GM23338 (cell line): ENCODE measurements at regions not wholly inside any gene's neighbourhood (a gene's known extent, or its start where the extent isn't known, plus 50 kb on each side); places are given as distances from the start of the nearest gene placed in this dataset.

Source experiments
- ATAC-seq: fragments of 200-7000 bp; cut with Tn5 transposase; 3 replicates; pipeline ENCODE4 v1.9.1; 2020
- DNase-seq: peaks from one replicate; pipeline ENCODE4 v3.0.0-alpha.2; 2015; ENCODE audit warnings: low spot score
- H2AFZ ChIP-seq: fragments of 200-600 bp; sonication (generic); 2 replicates; pipeline ENCODE4 v1.8.0; 2016; ENCODE audit warnings: antibody characterized with exemption, mild to moderate bottlenecking, moderate library complexity
- H3F3A ChIP-seq: fragments of 200-600 bp; sonication (generic); replicated peaks from 2 replicates; pipeline ENCODE4 v1.8.0; 2017; ENCODE audit warnings: antibody characterized with exemption, mixed run types, low read depth
- H3K27ac ChIP-seq: fragments of 200-600 bp; sonication (generic); 2 replicates; pipeline ENCODE4 v1.6.1; 2016; ENCODE audit warnings: low read depth
- H3K27me3 ChIP-seq: fragments of 200-600 bp; sonication (generic); 2 replicates; pipeline ENCODE4 v1.8.0; 2016; ENCODE audit warnings: mild to moderate bottlenecking, mixed run types, moderate library complexity; ENCODE audit not compliant: insufficient read depth
- H3K36me3 ChIP-seq: fragments of 200-600 bp; sonication (generic); 2 replicates; pipeline ENCODE4 v1.8.0; 2016; ENCODE audit warnings: mild to moderate bottlenecking; ENCODE audit not compliant: insufficient read depth
- H3K4me1 ChIP-seq: fragments of 200-600 bp; sonication (generic); 2 replicates; pipeline ENCODE4 v1.8.0; 2016; ENCODE audit warnings: mild to moderate bottlenecking, moderate library complexity; ENCODE audit not compliant: insufficient read depth
- H3K4me2 ChIP-seq: fragments of 200-600 bp; sonication (generic); 2 replicates; pipeline ENCODE4 v1.7.1; 2017; ENCODE audit warnings: mixed run types
- H3K4me3 ChIP-seq: fragments of 200-600 bp; sonication (generic); 2 replicates; pipeline ENCODE4 v1.6.1; 2016; ENCODE audit warnings: mixed run types
- H3K79me2 ChIP-seq: fragments of 200-600 bp; sonication (generic); replicated peaks from 2 replicates; pipeline ENCODE4 v1.8.0; 2017; ENCODE audit warnings: mild to moderate bottlenecking; ENCODE audit not compliant: insufficient read depth
- H3K9me2 ChIP-seq: fragments of 200-600 bp; sonication (generic); 2 replicates; pipeline ENCODE4 v1.8.0; 2017; ENCODE audit not compliant: insufficient read depth
- H4K20me1 ChIP-seq: fragments of 200-600 bp; sonication (generic); replicated peaks from 2 replicates; pipeline ENCODE4 v1.8.0; 2017; ENCODE audit warnings: mild to moderate bottlenecking; ENCODE audit not compliant: insufficient read depth
- H3K27ac Mint-ChIP-seq: 2 replicates; pipeline ENCODE4 v1.8.0; 2020; ENCODE audit warnings: inconsistent platforms, mild to moderate bottlenecking, moderate library complexity, mixed read lengths
- H3K27me3 Mint-ChIP-seq: 3 replicates; pipeline ENCODE4 v1.8.0; 2022; ENCODE audit warnings: low read depth, mild to moderate bottlenecking, moderate library complexity, mixed read lengths, inconsistent platforms; ENCODE audit not compliant: insufficient read depth, poor library complexity
- H3K36me3 Mint-ChIP-seq: 3 replicates; pipeline ENCODE4 v1.8.0; 2021; ENCODE audit warnings: low read depth, mild to moderate bottlenecking, inconsistent platforms, moderate library complexity, mixed read lengths
- H3K4me1 Mint-ChIP-seq: 3 replicates; pipeline ENCODE4 v1.8.0; 2020; ENCODE audit warnings: mild to moderate bottlenecking, inconsistent platforms, mixed read lengths
- H3K4me3 Mint-ChIP-seq: 3 replicates; pipeline ENCODE4 v1.8.0; 2021; ENCODE audit warnings: moderate library complexity, mild to moderate bottlenecking, inconsistent platforms, mixed read lengths
- H3K9me3 Mint-ChIP-seq: 3 replicates; pipeline ENCODE4 v1.8.0; 2020; ENCODE audit warnings: moderate library complexity, mild to moderate bottlenecking, inconsistent platforms, mixed read lengths
- CREB1 ChIP-seq: fragments of 250-450 bp; sonication (Bioruptor Pico); IDR thresholded peaks from 2 replicates; pipeline ENCODE4 v1.5.0; 2020; ENCODE audit warnings: low read depth, mild to moderate bottlenecking, moderate library complexity
- EZH2 ChIP-seq: fragments of 200-600 bp; sonication (generic); IDR thresholded peaks from one replicate; pipeline ENCODE4 v1.8.0; 2017; ENCODE audit warnings: antibody characterized with exemption, mild to moderate bottlenecking, low read depth; ENCODE audit not compliant: unreplicated experiment
- EZH2phosphoT487 ChIP-seq: fragments of 200-600 bp; sonication (generic); IDR thresholded peaks from one replicate; pipeline ENCODE4 v1.8.1; 2018; ENCODE audit warnings: antibody characterized with exemption; ENCODE audit not compliant: unreplicated experiment
- POLR2AphosphoS5 ChIP-seq: IDR thresholded peaks from 2 replicates; pipeline ENCODE4 v1.6.1; 2016; ENCODE audit warnings: antibody characterized with exemption, low read depth
- ZNF114 ChIP-seq: fragments of 250-450 bp; sonication (Bioruptor Pico); IDR thresholded peaks from 2 replicates; pipeline ENCODE4 v1.5.0; 2020; ENCODE audit warnings: mild to moderate bottlenecking, moderate library complexity
- ZNF331 ChIP-seq: fragments of 250-450 bp; sonication (Bioruptor Pico); IDR thresholded peaks from 2 replicates; pipeline ENCODE4 v1.5.0; 2020; ENCODE audit warnings: low read depth, mild to moderate bottlenecking, moderate library complexity
- TF ChIP-seq, protein P1 (sequence below), 2 experiments: fragments of 200-600 bp in 1 of 2; sonication (generic) in 1 of 2; conservative IDR thresholded peaks; 2 replicates each; pipeline versions ENCODE4 v1.5.1 to v1.6.1; 2016 to 2017; ENCODE audit warnings: antibody characterized with exemption in 2 of 2, low read depth in 2 of 2, mild to moderate bottlenecking in 2 of 2, moderate library complexity in 1 of 2
- TF ChIP-seq, protein P2 (sequence below): IDR thresholded peaks from 2 replicates; pipeline ENCODE4 v1.6.1; 2016; ENCODE audit warnings: antibody characterized with exemption
- TF ChIP-seq, protein P3 (sequence below): fragments of 250-450 bp; sonication (Bioruptor Pico); IDR thresholded peaks from 2 replicates; pipeline ENCODE4 v1.5.0; 2020; ENCODE audit warnings: mild to moderate bottlenecking, moderate library complexity
- TF ChIP-seq, protein P4 (sequence below): IDR thresholded peaks from one replicate; pipeline ENCODE4 v1.6.1; 2018; ENCODE audit warnings: antibody characterized with exemption; ENCODE audit not compliant: unreplicated experiment

DNA sequence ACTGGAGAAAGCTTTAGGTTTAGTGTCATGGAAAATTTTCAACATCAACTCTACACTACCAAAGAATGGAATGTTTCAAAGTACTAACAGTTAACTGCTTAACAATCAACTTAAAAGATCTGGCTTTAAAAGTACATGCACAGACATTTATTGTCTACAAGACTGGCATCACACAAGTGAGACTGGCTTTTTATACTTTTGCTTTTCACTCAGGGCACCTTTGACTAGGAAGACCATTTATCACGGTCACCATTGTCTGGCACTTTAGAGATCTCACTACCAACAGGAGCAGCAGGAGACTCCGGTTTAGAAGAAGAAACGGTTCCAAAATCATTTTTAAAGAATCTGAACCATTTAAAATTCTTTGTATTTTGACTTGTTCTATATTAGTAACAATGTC lies 812.3 kb downstream of the ADGRL2 start (continued):
- TF ChIP-seq, protein P1, sequence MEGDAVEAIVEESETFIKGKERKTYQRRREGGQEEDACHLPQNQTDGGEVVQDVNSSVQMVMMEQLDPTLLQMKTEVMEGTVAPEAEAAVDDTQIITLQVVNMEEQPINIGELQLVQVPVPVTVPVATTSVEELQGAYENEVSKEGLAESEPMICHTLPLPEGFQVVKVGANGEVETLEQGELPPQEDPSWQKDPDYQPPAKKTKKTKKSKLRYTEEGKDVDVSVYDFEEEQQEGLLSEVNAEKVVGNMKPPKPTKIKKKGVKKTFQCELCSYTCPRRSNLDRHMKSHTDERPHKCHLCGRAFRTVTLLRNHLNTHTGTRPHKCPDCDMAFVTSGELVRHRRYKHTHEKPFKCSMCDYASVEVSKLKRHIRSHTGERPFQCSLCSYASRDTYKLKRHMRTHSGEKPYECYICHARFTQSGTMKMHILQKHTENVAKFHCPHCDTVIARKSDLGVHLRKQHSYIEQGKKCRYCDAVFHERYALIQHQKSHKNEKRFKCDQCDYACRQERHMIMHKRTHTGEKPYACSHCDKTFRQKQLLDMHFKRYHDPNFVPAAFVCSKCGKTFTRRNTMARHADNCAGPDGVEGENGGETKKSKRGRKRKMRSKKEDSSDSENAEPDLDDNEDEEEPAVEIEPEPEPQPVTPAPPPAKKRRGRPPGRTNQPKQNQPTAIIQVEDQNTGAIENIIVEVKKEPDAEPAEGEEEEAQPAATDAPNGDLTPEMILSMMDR (conservative IDR thresholded peaks at IDR 0.05; ENCODE audit: low read depth in 2 of 2) = no peak
- no peak for TF ChIP-seq EZH2phosphoT487
- TF ChIP-seq, protein P2, sequence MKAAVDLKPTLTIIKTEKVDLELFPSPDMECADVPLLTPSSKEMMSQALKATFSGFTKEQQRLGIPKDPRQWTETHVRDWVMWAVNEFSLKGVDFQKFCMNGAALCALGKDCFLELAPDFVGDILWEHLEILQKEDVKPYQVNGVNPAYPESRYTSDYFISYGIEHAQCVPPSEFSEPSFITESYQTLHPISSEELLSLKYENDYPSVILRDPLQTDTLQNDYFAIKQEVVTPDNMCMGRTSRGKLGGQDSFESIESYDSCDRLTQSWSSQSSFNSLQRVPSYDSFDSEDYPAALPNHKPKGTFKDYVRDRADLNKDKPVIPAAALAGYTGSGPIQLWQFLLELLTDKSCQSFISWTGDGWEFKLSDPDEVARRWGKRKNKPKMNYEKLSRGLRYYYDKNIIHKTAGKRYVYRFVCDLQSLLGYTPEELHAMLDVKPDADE = no peak
- no peak for TF ChIP-seq CREB1 (CRISPR knock-in tag)
- no peak for TF ChIP-seq ZNF331 (CRISPR knock-in tag)

DNA sequence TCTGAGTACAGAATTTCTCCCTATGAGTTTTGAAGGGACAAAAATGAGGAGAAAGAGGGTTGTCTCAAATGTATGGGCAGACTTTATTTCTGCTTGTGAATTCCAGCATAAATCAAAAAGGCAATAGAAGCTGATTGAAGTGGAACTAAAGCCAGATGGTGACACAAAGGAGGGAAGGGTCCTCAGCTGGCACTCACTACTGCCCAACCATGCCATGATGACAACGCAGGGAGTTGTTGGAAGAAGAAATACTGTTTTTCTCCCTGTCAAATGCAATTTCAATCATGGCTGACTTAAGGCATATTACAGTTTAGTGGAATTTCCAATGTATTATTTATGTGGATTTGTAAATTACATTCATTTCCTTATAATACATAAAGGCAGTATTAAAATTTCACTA lies 805.8 kb downstream of the ADGRL2 start:
- Mint-ChIP-seq H3K4me3 (no peak overlapping the region), H3K27ac (no peak overlapping the region), H3K36me3 (no peaks in the 10 kb centered on the region), H3K4me1 (peaks cover 4% of the 10 kb centered on the region; the same call in 1 of the 3 replicates), H3K27me3 (no peaks in the 10 kb centered on the region), H3K9me3 (no peaks in the 10 kb centered on the region)
- H3K4me2 ChIP-seq = no peak overlapping the region
- no peak overlapping the region for H3K4me3 ChIP-seq
- no peaks in the 10 kb centered on the region for H4K20me1 ChIP-seq
- H3K36me3 ChIP-seq = no peaks in the 10 kb centered on the region
- H2AFZ ChIP-seq = no peak overlapping the region
- no peaks in the 10 kb centered on the region for H3K79me2 ChIP-seq
- no peaks in the 10 kb centered on the region for H3F3A ChIP-seq
- DNase-seq (no peak), ATAC-seq (no peak)
- H3K27ac ChIP-seq = no peak overlapping the region
- H3K9me2 ChIP-seq = no peaks in the 10 kb centered on the region; the same call in 1 of the 2 replicates
- no peaks in the 10 kb centered on the region for H3K27me3 ChIP-seq
- no peaks in the 10 kb centered on the region for H3K4me1 ChIP-seq
- TF ChIP-seq CREB1 (CRISPR knock-in tag) = no peak
- TF ChIP-seq POLR2AphosphoS5 = no peak
- TF ChIP-seq, protein P3, sequence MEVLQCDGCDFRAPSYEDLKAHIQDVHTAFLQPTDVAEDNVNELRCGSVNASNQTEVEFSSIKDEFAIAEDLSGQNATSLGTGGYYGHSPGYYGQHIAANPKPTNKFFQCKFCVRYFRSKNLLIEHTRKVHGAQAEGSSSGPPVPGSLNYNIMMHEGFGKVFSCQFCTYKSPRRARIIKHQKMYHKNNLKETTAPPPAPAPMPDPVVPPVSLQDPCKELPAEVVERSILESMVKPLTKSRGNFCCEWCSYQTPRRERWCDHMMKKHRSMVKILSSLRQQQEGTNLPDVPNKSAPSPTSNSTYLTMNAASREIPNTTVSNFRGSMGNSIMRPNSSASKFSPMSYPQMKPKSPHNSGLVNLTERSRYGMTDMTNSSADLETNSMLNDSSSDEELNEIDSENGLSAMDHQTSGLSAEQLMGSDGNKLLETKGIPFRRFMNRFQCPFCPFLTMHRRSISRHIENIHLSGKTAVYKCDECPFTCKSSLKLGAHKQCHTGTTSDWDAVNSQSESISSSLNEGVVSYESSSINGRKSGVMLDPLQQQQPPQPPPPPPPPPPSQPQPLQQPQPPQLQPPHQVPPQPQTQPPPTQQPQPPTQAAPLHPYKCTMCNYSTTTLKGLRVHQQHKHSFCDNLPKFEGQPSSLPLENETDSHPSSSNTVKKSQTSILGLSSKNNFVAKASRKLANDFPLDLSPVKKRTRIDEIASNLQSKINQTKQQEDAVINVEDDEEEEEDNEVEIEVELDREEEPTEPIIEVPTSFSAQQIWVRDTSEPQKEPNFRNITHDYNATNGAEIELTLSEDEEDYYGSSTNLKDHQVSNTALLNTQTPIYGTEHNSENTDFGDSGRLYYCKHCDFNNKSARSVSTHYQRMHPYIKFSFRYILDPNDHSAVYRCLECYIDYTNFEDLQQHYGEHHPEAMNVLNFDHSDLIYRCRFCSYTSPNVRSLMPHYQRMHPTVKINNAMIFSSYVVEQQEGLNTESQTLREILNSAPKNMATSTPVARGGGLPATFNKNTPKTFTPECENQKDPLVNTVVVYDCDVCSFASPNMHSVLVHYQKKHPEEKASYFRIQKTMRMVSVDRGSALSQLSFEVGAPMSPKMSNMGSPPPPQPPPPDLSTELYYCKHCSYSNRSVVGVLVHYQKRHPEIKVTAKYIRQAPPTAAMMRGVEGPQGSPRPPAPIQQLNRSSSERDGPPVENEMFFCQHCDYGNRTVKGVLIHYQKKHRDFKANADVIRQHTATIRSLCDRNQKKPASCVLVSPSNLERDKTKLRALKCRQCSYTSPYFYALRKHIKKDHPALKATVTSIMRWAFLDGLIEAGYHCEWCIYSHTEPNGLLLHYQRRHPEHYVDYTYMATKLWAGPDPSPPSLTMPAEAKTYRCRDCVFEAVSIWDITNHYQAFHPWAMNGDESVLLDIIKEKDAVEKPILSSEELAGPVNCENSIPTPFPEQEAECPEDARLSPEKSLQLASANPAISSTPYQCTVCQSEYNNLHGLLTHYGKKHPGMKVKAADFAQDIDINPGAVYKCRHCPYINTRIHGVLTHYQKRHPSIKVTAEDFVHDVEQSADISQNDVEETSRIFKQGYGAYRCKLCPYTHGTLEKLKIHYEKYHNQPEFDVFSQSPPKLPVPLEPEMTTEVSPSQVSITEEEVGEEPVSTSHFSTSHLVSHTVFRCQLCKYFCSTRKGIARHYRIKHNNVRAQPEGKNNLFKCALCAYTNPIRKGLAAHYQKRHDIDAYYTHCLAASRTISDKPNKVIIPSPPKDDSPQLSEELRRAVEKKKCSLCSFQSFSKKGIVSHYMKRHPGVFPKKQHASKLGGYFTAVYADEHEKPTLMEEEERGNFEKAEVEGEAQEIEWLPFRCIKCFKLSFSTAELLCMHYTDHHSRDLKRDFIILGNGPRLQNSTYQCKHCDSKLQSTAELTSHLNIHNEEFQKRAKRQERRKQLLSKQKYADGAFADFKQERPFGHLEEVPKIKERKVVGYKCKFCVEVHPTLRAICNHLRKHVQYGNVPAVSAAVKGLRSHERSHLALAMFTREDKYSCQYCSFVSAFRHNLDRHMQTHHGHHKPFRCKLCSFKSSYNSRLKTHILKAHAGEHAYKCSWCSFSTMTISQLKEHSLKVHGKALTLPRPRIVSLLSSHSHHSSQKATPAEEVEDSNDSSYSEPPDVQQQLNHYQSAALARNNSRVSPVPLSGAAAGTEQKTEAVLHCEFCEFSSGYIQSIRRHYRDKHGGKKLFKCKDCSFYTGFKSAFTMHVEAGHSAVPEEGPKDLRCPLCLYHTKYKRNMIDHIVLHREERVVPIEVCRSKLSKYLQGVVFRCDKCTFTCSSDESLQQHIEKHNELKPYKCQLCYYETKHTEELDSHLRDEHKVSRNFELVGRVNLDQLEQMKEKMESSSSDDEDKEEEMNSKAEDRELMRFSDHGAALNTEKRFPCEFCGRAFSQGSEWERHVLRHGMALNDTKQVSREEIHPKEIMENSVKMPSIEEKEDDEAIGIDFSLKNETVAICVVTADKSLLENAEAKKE = no peak
- TF ChIP-seq EZH2 = no peak
- TF ChIP-seq ZNF114 (CRISPR knock-in tag) = no peak
- no peak for TF ChIP-seq ZNF331 (CRISPR knock-in tag)
- TF ChIP-seq, protein P1 (conservative IDR thresholded peaks at IDR 0.05; ENCODE audit: low read depth in 2 of 2) = no peak
- TF ChIP-seq, protein P4, sequence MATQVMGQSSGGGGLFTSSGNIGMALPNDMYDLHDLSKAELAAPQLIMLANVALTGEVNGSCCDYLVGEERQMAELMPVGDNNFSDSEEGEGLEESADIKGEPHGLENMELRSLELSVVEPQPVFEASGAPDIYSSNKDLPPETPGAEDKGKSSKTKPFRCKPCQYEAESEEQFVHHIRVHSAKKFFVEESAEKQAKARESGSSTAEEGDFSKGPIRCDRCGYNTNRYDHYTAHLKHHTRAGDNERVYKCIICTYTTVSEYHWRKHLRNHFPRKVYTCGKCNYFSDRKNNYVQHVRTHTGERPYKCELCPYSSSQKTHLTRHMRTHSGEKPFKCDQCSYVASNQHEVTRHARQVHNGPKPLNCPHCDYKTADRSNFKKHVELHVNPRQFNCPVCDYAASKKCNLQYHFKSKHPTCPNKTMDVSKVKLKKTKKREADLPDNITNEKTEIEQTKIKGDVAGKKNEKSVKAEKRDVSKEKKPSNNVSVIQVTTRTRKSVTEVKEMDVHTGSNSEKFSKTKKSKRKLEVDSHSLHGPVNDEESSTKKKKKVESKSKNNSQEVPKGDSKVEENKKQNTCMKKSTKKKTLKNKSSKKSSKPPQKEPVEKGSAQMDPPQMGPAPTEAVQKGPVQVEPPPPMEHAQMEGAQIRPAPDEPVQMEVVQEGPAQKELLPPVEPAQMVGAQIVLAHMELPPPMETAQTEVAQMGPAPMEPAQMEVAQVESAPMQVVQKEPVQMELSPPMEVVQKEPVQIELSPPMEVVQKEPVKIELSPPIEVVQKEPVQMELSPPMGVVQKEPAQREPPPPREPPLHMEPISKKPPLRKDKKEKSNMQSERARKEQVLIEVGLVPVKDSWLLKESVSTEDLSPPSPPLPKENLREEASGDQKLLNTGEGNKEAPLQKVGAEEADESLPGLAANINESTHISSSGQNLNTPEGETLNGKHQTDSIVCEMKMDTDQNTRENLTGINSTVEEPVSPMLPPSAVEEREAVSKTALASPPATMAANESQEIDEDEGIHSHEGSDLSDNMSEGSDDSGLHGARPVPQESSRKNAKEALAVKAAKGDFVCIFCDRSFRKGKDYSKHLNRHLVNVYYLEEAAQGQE = no peak
